ENCODE measurements at regions not wholly inside any gene's neighbourhood (a gene's known extent, or its start where the extent isn't known, plus 50 kb on each side); places are given as distances from the start of the nearest gene placed in this dataset.
"Not testable (repeated sequence)": the region's sequence is repeated elsewhere in the genome, so short reads cannot be mapped to it uniquely, and the experiment has no call there.

DNA sequence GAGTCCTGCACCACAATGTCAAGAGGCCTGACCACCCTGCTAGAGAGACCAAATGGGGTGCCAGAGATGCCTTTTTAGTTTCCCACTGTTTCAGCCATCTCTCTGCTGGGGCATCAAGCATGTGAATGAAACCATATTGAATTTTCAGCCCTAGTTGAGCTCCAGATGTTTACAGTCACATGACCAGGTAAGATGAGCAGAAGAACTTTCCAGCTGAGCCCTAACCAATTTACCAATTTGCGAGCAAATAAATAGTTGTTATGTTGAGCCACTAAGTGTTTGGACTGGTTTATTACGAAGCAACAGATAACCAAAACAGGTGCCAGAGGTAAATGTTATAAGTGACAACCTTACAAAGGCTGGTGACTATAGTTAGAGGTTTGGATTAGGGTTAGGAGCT, 209.1 kb upstream of the CCL2 start:
- DNase-seq = no peak

DNA sequence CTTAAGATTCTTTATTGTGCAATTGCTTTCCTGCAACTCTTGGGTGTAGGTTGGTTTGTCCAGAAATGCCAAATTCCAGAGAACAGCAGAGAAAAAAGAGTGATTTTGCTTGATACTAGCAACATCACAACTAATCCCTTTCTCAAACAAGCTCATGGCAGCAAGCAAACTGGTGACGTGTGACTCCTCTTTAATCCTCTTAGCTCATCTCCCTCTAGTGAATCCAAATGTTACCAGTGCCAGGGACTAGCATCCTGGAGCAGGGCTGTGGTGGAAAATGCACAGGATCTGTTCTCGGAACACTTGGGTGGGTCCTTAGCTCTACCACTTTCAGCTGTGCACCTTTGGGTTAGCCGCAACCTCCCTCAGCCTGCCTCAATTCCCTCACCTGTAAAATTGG, 204.0 kb upstream of the CCL2 start:
- no peak for DNase-seq

DNA sequence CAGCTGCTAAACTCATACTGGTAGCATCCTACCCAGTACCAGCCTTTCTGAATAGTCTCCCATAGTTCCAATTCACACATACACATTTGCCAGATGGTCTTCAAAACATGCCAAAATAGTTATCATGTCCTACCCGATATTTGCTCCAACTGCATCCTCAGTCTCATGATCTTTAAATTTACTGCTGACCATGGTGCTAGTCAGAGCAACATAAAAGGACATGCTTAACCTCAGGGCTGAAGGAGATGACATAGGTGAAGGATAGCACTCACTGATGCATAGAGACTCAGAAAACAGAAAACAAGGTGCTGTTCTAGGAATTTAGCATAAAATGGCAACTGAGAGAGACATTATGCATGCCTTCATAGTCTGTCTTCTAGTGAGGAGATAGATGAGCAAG, 200.6 kb upstream of the CCL2 start:
- DNase-seq = no peak

DNA sequence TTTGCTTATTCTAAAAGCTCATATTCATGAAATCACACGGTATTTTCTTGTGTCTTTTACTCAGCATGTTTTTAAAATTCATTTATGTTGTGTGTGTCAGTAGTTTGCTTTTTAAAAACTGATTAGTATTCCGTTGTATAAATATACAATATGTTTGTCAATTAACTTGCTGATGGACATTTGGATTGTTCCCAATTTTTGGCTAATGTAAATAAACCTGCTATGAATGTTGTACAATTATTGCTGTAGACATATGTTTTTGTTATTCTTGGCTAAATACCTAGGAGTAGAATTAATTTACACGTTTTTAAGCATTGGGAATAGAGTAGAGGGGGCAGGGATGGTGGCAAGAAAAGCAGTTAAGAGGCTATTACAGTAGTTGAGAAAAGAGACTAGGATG, 199.5 kb upstream of the CCL2 start:
- DNase-seq = no peak

DNA sequence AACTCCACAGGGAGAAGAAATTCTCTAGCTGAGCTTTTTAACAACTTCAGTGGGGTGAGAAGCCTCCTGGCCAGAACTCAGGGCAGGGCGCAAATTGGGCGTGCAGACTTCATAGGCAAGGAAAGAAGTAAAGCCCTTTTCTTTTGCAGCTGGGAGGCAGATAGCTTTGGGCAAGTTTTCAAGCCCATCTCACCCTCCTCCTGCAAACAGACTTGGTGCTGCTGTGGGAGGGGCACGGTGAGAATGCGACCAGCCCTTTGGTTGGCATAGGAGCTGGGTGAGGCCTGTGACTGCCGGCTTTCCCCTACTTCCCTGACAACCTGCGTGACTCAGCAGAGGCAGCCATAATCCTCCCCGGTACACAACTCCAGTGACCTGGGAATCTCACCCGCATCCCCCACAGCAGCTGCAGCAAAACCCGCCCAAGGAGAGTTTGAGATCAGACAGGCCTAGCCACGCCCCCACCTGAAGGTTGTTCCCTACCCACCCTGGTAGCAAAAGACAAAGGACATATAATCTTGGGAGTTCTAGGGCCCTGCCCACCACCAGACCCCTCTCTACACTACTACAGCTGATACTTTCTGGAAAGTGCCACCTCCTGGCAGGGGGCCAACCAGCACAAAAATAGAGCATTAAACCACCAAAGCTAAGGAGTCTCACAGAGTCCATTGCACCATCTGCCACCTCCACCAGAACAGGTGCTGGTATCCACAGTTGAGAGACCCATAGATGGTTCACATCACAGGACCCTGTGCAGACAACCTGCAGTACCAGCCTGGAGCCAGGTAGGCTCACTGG, 195.5 kb upstream of the CCL2 start:
- no peak for DNase-seq

DNA sequence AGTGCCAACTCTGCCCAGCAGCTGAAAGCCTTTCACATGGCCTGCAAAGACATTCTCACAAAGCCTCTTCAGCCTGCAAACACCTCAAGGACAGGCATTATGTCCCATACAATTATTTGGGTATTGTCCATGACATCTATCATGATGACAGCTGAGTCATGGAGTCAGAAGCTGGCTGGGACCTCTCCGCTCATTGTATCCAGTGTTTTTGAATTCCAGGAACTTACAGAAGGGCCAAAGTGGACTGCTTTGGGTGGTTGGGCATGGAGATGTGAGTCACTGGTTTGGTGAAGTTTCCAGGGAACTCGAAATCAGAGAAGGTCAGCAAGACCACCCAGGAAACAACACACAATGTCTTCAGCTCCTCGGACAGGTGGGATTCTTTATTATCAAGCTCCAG, 188.6 kb upstream of the CCL2 start:
- DNase-seq = no peak

DNA sequence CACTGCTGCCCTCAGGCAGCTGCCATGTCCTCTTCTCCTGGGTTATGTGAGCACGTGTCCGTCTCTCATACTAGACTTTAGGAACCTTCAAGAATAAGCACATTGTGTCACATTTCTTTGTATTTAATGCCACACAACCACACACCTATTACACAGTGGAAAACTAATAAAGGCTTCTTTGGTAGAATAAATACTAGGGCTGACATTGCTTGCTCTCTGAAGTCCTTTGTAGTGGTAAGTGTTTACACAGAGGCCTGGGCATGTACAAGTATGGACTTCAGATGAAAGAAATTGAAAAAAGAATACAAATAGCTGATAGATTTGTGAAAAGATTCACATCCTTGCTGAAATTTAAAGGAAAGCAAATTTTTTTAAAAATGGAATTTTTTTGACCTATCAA, 188.1 kb upstream of the CCL2 start:
- no peak for DNase-seq

DNA sequence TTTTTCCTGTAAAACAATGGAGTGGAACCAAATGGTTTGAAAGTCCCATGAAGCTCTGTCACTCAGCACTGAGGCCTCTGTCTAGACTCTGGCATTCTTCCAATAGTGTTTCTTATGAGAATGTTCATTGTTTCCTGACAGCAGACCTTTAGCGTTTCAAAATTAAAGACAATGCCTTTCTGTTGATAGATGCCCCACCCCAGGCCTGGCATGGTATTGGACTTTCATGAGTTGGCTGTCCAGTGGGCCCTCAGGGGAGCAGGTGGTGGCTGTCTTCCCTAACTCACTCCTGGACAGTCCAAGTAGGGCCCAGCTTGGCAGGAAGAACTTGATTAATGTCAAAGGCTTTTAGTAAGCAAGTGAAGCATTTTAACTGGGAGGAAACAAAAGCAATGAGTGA, 186.5 kb upstream of the CCL2 start:
- DNase-seq = no peak

DNA sequence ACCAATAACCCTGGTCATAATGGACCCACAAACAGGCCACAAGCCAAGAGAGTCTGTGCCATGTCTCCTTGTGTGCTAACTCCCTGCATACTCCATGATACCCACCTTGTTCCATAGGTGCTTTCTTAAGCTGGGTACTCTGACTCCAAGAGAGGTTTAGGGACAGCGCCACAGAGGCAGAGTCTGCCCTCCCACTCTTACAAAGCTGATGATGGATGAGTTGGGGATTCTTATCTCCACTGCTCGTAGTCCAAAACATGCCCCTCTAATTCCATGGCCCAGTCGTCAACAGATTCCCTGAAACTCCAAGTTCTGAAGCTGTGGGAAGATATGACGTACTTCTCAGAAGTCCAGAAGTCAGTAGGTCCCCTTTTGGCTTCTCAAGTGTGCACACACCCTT, 184.4 kb upstream of the CCL2 start:
- no peak for DNase-seq

DNA sequence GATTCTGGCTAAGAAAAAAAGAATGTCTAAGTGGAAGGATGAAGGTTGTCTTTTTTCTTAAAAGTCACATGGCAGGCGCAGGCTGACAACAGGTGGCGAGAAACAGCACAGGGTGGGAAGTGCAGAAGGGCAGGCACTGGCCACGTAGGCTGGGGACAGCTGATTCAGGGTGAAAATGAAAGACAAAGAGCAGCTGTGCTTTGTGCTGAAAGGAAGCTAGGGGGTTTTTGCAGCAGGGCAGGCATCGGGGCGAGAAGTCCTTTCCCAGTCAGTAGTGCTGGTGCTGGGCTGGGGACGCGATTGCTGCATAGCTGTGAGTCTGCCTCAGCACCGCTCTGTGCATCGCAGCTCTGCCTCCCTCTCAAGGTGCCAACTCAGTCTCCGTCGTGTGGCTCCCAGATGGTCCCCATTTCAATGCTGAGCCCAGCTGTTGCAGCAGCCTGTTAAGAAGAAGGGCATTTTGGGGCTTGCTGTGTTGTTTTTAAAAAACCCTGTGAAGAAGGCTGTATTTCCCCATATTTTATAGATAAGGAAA, 183.1 kb upstream of the CCL2 start:
- no peak for DNase-seq

DNA sequence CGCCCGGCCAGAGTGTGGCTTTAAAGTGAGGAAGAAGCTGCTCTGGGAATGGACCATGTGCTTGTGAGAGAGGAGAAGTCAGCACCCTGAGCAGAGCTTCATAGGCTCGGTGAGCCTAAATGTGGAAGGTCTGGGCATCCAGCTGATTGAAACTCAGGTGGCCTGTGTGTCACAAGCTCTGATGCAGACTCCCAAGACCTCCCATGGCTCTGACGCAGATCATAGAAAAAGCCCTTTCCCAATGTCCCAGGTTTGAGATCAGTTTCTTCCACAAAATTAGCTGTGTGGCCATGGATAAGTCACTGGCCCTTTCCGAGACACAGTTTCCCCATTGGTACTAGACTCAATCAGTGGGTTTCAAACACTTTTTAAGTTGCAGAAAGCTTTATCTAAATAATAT, 180.0 kb upstream of the CCL2 start:
- DNase-seq = no peak

DNA sequence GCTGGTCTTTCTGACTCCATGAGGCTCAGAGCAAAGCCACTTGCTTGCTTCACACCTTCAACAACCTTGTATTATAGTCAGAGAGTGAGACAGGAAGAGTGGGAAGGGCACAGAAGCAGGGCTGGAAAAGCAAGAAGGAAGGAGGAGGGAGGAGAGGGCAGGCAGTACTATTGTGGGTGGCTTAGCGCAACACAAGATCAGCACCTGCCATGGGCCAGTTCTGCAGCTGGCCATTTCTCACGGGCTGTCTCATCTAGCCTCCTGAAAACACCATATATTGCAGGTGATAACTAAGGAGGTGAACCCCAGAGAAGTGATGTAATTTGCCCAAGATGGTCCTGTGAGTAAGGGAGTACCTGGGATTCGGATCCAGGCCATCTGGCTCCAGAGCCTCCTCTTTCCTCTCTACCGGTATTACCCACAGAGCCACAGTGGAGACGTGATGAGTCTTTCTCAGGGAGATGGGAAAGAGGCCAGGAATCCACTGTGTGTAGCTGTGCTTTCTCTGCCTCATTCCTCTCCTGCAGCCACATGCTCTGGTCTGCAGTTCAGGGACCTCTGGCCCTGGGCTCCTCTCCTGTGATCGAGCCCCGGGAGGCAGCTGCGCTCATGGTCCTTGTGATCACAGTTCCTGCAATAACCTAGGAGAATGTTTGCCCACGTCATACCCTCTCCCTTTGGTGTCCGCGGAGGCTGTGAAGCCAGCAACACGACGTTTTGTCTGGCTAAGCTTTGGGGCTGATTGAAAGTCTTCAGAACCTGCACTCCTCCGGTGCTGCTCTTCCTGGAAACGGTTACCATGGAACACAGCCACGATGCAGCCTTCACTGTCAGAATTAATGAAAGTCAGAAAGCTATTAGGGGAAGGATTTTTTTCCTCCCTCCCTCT, 178.1 kb upstream of the CCL2 start:
- no peak for DNase-seq

DNA sequence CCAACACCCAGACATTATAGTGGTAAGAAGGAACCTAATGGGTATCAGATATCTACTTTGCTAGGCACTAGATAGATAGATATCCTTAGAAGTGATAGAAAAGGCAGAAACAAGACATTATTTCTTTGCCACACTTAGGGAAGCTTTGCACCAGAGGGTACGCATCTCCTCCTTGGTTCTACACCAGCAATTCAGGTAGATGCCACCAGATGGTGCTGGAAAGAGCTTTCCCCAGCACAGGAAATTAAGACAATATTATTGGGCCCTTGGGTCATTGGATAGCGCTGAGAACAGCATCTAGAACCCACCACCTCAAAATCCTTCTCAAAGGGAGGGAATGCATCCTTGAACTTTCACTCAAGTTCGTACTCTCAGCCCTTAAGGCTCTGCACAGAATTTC, 173.8 kb upstream of the CCL2 start:
- no peak for DNase-seq

DNA sequence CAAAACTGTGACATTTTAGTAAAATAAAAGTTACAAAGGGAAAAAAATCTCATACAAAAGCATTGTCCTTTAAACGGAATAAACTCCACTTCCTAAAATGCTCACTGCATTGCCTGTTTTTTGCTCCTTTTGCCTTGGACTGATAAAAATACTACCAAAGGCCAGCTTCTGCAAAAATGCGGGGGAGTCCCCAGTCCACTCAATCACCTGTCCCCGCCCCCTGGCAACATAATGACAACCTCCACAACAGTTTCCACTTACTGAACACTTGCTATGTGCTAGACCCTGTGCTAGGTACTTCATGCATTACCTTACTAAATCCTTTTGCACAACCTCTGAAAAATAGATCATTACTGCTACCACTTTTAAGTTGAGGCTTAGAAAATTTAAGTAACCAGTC, 172.7 kb upstream of the CCL2 start:
- DNase-seq = no peak

DNA sequence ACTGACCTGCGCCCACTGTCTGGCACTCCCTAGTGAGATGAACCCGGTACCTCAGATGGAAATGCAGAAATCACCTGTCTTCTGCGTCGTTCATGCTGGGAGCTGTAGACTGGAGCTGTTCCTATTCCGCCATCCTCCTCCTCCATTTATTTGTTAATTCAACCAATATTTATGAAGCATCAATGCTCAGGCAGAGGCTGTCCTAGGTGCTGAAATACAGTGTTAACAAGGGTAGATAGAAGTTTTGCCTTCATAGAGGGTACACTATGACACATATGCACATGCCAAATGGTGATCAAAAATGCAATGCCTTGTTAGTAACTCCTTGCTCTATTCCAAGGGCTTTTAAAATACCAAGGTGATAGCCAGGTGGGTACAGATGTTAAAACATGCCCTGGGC, 166.0 kb upstream of the CCL2 start:
- DNase-seq = not testable (repeated sequence)

DNA sequence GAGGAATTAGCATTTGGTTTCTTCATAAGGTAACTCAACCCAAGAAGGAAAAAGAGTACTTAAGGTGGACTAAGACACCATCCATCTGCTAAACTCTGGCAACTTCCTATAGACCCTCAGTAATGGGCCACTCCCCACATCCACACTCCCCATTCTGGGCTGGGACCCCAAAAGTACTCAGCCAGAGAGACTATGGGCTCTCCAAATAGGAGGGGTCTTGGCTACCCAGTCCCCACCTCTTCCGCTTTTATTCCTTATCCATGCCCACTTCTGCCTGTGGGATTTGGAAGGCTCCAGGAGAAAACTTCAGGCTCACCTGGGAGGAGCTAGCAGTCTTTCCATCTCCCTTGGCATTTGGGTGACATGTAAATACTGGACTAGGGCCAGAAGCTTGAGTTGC, 164.5 kb upstream of the CCL2 start:
- DNase-seq = no peak

DNA sequence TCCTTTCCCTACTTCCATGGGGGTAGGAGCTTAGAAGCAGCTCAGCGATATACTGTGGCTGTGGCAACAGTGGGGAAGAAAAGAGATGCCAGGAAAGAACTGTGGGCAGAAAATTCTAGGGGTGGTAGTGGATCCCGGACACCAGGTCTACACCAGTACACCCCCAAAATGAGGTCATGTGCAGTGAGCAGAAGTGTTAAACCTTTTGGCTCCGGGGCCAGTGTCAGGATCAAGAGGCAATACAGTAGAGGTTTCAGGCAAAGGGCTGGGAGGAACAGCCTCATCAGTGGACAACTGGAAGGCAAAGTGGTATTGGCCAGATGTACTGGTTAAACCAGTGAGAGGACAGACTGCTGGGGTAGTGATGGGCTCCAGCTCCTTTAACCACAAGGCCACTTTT, 163.1 kb upstream of the CCL2 start:
- no peak for DNase-seq

DNA sequence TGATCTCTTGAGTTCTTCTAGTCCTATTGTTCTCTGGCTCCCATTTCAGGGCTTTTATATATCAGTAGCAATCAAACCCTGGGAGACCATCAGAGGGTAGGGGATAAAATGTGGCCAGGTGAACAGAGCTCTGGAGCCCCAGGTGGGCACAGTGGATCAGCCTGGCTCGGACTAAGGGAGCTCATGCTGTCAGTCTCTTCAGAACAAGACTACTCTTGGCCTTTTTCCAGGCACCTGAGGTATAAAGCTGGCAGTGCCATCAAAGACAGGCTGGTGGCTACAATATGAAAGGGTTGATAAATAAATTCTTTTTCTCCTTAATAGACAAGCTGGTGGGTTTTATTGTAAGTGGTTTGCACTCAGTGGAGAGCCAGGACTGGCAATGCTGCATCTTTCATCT, 160.0 kb upstream of the CCL2 start:
- DNase-seq = no peak

DNA sequence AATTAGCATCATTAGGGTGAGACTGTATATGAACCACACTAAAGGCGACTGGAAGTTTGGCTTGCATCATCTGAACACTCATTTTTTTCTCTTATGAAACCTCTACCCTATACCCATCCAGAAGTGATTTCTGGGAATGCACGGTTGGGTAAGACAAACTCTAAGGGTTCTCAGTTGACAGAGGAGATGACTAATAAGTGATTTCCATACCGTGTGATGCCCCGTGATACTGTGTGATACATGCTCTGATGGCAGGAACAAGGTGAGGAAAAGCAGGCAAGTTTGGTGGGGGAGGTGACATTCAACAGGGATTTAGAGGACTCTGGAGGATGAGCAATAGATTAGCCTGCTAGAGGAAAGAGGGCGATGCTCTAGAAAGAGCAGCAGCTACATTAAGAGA, 156.4 kb upstream of the CCL2 start:
- no peak for DNase-seq

DNA sequence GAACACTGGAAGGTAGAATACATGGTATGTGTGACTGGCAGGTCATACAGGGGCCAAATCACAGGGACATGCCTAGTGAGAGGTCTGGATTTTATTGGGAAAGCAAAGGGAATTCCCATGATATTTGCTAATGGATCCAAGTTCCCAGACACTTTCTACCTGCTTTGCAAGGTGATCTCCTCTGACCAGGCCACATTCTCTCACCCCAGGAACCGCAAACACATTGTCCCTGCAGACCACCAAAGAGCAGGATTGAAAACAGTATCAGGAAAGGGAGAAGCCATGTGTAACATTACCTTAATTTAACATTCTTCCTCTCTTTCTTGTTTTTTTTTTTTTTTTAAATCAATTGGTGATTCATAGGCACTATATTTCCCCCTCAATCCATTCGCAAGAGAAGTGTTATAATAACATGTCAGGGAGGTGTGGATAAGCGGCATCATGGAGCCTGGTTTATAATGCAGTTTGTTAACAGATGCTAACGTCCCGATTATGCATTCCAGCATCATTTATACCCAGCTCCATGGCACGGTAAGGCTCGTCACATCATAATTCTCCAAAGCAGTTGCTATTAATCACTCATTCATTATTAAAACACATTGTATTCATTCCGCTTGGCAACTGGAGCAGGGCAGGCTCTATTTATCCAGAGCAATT, 155.1 kb upstream of the CCL2 start:
- DNase-seq = no peak

DNA sequence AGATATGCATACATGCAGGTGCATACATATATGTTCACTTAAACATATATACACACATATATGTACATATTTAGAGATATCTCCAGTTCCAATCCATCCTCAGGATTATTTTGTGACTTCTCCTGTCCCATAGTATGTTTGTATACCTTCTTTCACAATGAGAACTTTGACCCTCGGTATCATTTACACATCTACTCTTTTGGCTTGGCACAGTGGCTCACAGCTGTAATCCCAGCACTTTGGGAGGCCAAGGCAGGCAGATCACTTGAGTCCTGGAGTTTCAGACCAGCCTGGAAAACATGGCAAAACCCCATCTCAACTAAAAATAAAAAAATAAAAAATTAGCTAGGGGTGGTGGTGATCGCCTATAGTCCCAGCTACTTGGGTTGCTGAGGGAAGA, 148.1 kb upstream of the CCL2 start:
- no peak for DNase-seq

DNA sequence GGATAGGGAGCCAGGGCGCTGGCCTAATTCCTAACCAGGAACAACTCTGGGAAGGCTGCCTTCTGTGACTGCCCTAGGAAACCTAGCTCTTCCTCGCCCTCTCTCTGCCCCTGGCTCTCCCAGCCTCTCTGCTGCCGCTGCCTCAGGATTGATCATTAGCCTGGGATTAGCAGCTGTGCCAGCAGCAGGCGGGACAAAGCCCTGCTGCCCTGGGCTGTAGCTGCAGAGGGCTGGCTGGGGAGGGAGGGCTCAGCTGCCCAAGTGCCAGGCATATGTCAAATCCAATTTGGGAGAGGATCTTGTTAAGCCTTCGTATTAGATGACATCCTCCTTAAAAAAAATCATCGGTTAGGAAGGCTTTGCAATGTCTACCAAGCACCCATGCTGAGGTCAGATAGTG, 144.8 kb upstream of the CCL2 start:
- no peak for DNase-seq

DNA sequence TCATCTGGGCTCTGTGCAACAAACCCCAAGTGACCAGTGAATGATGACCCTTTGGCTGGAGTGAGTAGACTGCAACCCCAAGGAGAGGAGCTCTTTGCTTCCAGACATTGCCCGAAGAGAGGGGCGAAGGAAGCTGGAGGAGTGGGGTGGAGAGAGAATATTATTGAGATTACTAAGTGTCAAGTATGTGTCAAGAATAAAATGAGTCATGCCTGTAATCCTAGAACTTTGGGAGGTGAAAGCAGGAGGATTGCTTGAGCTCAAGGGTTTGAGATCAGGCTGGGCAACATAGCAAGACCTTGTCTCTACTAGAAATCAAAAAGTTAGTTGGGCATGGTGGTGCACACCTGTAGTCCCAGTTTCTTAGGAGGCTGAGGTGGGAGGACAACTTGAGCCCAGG, 142.0 kb upstream of the CCL2 start:
- no peak for DNase-seq

DNA sequence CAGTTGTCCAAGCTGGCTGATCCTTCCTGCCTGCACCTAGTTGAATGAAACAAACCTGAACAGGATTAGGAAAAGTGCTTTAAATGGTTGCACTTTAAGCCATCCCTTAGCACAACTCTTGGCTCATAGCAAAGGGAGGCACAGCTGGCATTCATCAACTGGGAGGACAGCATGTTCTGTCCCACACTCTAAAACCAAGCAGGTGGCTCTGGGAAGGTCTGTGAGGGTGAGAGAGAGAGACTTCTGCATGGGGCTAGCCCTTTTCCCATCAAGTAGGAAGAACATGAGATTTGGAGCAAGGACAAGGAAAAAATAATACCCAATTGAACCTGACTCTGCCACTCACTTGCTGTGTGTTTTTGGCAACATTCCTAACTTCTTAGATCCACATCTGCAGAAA, 140.9 kb upstream of the CCL2 start:
- DNase-seq = no peak
